EH (cell line): ENCODE measurements at regions not wholly inside any gene's neighbourhood (a gene's known extent, or its start where the extent isn't known, plus 50 kb on each side); places are given as distances from the start of the nearest gene placed in this dataset.

ENCODE experiments used
- DNase-seq: peaks from one replicate; pipeline ENCODE4 v3.0.0-alpha.2; 2015; ENCODE audit warnings: low read depth

DNA sequence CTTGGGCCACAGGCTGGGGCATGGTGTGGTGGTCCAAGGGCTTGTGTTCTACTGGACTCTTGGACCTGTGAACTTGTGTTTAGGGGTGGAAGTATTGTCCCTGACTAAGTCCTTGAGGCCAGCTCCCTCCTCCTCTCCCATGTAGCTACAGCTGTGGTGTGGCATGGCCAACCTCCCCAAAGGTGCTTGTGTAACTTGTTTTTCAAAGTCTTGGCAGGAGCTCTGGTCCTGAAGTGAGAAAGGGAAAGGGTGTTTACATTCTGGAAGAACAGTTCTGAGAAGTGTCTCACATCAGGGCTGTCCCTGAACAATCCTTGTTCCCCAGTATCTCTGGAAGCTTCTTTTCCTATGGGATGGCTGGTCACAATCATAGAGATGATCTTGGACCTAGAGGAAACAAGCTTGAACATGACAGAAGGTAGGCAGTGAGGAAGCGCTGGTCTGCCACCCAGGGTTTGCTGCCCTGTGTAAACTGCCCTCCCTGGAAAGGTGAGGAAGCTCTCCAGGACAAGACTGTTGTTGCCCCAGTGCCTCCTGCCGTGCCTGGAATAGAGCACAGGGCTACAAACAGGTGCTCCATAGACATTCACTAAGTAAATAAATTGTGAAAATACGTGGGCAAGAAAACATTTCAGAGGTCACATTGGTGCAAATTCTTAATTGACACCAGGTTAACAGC lies 64.6 kb upstream of the KLF9 start:
- DNase-seq = peak; percentile 48

GRCh38 chr9:70477907-70478480 lies 63.5 kb upstream of the KLF9 start:
- DNase-seq = peak; percentile 52

DNA sequence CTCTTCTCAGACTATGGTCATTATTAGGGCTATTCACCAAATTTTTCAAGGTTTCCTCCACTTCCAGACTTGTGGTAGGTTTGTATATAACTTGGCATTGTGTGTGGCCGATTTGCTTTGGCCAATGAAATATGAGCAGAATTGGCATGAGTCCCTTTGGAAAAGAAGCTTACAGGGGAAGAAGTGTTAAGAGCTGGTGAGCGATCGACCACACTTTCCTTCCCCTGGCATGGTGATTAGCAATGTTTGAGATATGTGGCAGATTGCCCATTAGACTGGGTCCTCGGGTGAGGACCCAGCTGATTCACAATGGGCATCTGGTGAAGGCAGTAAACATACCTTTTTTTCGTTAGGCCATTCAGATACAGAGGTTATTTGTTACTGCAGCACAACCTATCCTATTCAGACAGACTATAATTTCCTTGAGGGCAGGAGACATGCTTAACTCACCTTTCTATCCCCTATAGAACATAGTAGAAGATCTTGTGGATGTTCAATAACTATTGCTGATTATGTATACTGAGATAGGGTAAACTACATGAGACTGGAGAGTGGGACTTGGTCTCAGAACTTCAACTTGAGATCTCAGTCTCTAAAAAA lies 62.8 kb upstream of the KLF9 start:
- DNase-seq = peak; percentile 65

DNA sequence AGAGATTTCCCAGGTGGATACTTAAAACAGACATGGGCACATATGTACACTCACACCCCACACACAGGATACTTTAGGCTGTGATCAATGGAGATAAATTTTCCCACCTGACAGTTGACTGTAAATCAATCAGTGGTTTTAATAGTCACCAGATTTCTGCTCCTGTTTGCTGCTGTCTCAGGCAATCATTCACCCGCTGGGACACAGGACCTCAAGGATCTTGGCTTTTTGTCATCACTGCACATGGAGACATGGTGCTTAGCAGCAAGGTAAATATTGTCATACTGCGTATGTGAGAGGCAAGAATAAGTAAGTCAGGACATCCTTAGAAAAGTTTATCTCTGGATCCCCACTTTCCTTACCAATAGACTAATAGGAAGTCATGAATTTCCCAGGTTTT lies 60.8 kb upstream of the KLF9 start:
- DNase-seq = no peak

DNA sequence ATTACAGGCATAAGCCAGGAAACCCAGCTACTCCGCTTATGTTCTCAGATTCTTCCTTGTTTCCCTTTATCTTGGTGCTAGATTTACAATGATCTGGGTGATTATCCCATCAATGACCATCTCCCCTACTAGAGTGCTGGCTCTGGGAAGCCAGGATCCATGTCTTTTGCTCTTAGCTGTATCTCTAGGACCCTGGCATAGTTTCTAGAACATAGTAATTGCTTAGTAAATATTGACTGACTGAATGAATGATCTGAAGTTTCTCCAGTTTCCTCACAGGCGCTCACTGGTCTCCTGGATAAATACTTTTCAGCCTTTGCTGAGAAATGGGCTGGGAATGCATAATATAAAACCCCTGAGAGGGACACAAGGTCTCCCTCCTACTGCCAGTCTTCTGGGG lies 60.0 kb upstream of the KLF9 start:
- no peak for DNase-seq

- no peak for DNase-seq
Observed at GRCh38 chr9:70472268-70473249, 58.1 kb upstream of the KLF9 start.

- DNase-seq = peak; percentile 37
Observed at GRCh38 chr9:70470050-70471015, 55.9 kb upstream of the KLF9 start.

- DNase-seq = no peak
Observed at GRCh38 chr9:70468291-70468690, 53.8 kb upstream of the KLF9 start.

DNA sequence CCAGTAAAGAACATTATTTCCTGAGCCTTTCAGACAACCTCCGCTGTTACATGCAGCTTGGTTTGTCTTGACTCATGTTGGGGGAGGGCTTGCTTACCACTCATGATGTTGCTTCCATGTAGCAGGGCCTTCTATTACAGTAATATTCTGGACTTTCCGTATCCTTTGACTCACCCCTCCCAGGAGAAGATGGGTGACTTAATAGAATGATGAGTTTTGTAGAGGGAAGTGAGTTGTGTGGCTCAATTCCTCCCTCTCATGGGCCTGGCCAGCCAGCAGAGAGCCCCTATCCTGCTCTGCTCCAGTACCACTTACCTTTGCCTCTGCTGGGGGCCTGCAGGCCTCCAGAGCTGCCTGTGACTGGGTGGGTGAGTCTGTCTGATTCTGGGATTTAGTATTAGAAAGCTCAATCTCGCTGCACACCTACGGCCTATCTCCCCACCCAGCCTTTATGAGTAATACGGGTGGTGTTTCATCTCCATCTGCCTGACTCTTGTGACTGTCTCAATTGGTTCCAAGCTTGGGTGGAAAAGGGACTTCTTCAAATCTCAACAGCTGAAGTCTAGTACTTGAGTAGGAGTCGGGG lies 52.6 kb upstream of the KLF9 start:
- peak; percentile 88 for DNase-seq

DNA sequence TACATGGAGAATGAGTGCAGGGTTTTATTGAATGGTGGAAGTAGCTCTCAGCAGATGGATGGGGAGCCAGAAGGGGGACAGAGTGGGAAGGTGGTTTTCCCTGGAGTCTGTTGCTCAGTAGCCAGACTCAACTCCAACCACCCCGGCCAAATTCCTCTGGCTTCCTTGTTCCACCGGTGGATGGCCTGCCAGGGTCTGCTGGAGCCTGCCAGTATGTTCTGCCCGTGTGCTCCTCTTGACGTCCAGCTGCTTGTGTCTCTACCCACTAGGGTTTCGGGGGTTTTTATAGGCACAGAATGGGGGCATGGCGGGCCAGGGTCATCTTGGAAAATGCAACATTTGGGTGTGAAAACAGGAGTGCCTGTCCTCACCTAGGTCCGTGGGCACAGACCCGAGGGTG lies 51.4 kb upstream of the KLF9 start:
- DNase-seq = no peak

DNA sequence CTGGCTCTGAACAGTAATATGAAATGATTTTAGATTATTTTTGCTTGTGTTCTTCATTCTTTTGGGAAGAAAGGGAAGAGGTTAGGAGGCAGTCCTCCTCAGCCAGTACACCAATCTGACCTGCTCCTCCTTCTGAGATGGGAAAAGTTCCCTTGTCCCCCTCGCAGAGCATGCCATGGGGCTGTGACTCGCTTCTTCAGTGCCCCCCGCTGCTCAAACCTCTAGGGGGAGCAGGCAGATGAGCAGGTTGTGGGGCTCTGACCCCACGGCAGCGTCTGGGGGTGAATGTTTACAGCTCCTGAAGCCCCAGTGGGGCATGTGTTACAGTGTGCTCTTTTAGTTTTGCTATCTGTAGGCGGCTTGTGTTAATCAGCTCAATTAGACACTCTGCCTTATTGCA lies 50.9 kb upstream of the KLF9 start:
- DNase-seq = no peak
